K562 (cell line): ENCODE measurements at regions not wholly inside any gene's neighbourhood (a gene's known extent, or its start where the extent isn't known, plus 50 kb on each side); places are given as distances from the start of the nearest gene placed in this dataset.

Experiments
- ATAC-seq: fragments of 200-7000 bp; cut with Tn5 transposase; 3 replicates; pipeline ENCODE4 v1.9.1; 2020; ENCODE audit warnings: moderate library complexity
- BruUV-seq: library from RNA; stranded (reverse); fragments of 400-500 nt; replicated peaks from 2 replicates; lab custom pipeline; 2021; lab: Mats Ljungman, UMichigan
- CTCF ChIA-PET: fragments of 300-600 bp; formaldehyde crosslinking; extraction: SDS; loops from one replicate; lab custom pipeline; 2021; ENCODE audit warnings: low intra/inter-chr PET ratio; lab: Yijun Ruan, JAX
- POLR2A ChIA-PET: fragments of 300-600, 350-650 bp; sonication (Branson Sonifier 250); formaldehyde crosslinking; extraction: SDS; loops from one replicate; lab custom pipeline; 2021; ENCODE audit warnings: antibody characterized with exemption, inconsistent platforms; lab: Yijun Ruan, JAX
- DNase-seq, 4 experiments: peaks; one replicate each; pipeline versions ENCODE4 v3.0.0 to v3.0.0-alpha.2; 2011 to 2018; ENCODE audit warnings: low spot score in 3 of 4, mixed read lengths in 3 of 4; ENCODE audit errors: extremely low read depth in 1 of 4
- FAIRE-seq: peaks from 2 replicates; lab custom pipeline; 2011; peaks lifted over from hg19 to GRCh38; lab: Jason Lieb, UNC
- H2AFZ ChIP-seq: 2 replicates; pipeline ENCODE4 v1.6.0; 2011; ENCODE audit warnings: low read depth, low read length, control low read depth, inconsistent platforms
- H3K27ac ChIP-seq: fragments of 200-600 bp; 3 replicates; pipeline ENCODE4 v1.8.0; 2011; ENCODE audit warnings: low read depth, mild to moderate bottlenecking, control low read depth, inconsistent platforms, low read length, moderate library complexity, mixed read lengths; ENCODE audit errors: extremely low read depth
- H3K27me3 ChIP-seq, 2 experiments: fragments of 300-600 bp in 1 of 2; 2 replicates in 1 of 2; 3 replicates in 1 of 2; pipeline versions ENCODE4 v1.6.0 to v1.8.0; 2011; ENCODE audit warnings: inconsistent platforms in 2 of 2, low read length in 2 of 2, mild to moderate bottlenecking in 1 of 2, mixed read lengths in 1 of 2, moderate library complexity in 1 of 2; ENCODE audit not compliant: control insufficient read depth in 2 of 2, insufficient read depth in 2 of 2
- H3K36me3 ChIP-seq: fragments of 300-600 bp; 3 replicates; pipeline ENCODE4 v1.8.0; 2011; ENCODE audit warnings: mild to moderate bottlenecking, low read length, inconsistent platforms; ENCODE audit not compliant: control insufficient read depth, insufficient read depth
- H3K4me1 ChIP-seq, 2 experiments: fragments of 200-600 bp in 1 of 2; replicated peaks in 1 of 2; 2 replicates in 1 of 2; 3 replicates in 1 of 2; pipeline versions ENCODE4 v1.5.1 to v1.8.0; 2011; ENCODE audit warnings: inconsistent platforms in 2 of 2, low read length in 2 of 2, mild to moderate bottlenecking in 1 of 2, mixed read lengths in 1 of 2, moderate library complexity in 1 of 2; ENCODE audit not compliant: control insufficient read depth in 2 of 2, insufficient read depth in 2 of 2
- H3K4me2 ChIP-seq: 2 replicates; pipeline ENCODE4 v1.6.1; 2011; ENCODE audit warnings: low read length, control low read depth, inconsistent platforms, mixed read lengths; ENCODE audit not compliant: insufficient read depth
- H3K4me3 ChIP-seq: fragments of 200-600 bp; sonication (generic), shearing (Covaris generic); 2 replicates; pipeline ENCODE4 v1.5.1; 2016; ENCODE audit warnings: control low read depth, inconsistent platforms
- H3K79me2 ChIP-seq: fragments of 200-600 bp; 3 replicates; pipeline ENCODE4 v1.8.0; 2011; ENCODE audit warnings: low read length, inconsistent platforms; ENCODE audit not compliant: control insufficient read depth, insufficient read depth
- H3K9ac ChIP-seq, 2 experiments: 2 replicates each; pipeline versions ENCODE4 v1.6.0 to v1.6.1; 2011; ENCODE audit warnings: low read depth in 2 of 2, low read length in 2 of 2, control low read depth in 1 of 2, inconsistent platforms in 1 of 2, mild to moderate bottlenecking in 1 of 2, mixed read lengths in 1 of 2; ENCODE audit not compliant: insufficient read depth in 1 of 2
- H3K9me1 ChIP-seq: one replicate; pipeline ENCODE4 v1.6.0; 2011; ENCODE audit warnings: inconsistent platforms, mild to moderate bottlenecking, low read length, moderate library complexity; ENCODE audit not compliant: control insufficient read depth, insufficient read depth
- H3K9me3 ChIP-seq: replicated peaks from 2 replicates; pipeline ENCODE4 v1.5.1; 2011; ENCODE audit warnings: low read depth, low read length, inconsistent platforms; ENCODE audit not compliant: control insufficient read depth, insufficient read depth
- H4K20me1 ChIP-seq: replicated peaks from 2 replicates; pipeline ENCODE4 v1.6.1; 2011; ENCODE audit warnings: low read length, inconsistent platforms, mixed read lengths; ENCODE audit not compliant: control insufficient read depth, insufficient read depth
- ARID1B ChIP-seq: fragments of 450-650 bp; IDR thresholded peaks from 2 replicates; pipeline ENCODE4 v1.6.1; 2016; ENCODE audit warnings: antibody characterized with exemption, mild to moderate bottlenecking, inconsistent platforms
- ELF4 ChIP-seq: fragments of 450-650 bp; formaldehyde crosslinking; IDR thresholded peaks from 2 replicates; pipeline ENCODE4 v1.4.0; 2022; ENCODE audit warnings: missing genetic modification characterization
- ETS2 ChIP-seq: IDR thresholded peaks from 2 replicates; pipeline ENCODE4 v1.6.1; 2016; ENCODE audit warnings: borderline replicate concordance, missing genetic modification characterization, mild to moderate bottlenecking, moderate library complexity, missing compliant biosample characterization; ENCODE audit not compliant: poor library complexity, severe bottlenecking
- KAT7 ChIP-seq: sonication (generic); formaldehyde crosslinking; IDR thresholded peaks from 2 replicates; pipeline ENCODE4 v1.8.0; 2022; ENCODE audit warnings: missing genetic modification reagents, mild to moderate bottlenecking, borderline replicate concordance
- PHB2 ChIP-seq: fragments of 450-650 bp; IDR thresholded peaks from 2 replicates; pipeline ENCODE4 v1.6.1; 2017; ENCODE audit warnings: low read depth
- SRSF9 ChIP-seq: fragments of 200-400 bp; formaldehyde crosslinking; IDR thresholded peaks from 2 replicates; pipeline ENCODE4 v1.6.1; 2017; ENCODE audit warnings: low read depth, low read length, borderline replicate concordance
- TFE3 ChIP-seq: fragments of 450-650 bp; formaldehyde crosslinking; IDR thresholded peaks from 2 replicates; pipeline ENCODE4 v1.4.0; 2020; ENCODE audit warnings: mild to moderate bottlenecking, mixed read lengths
- ZNF449 ChIP-seq: fragments of 250-450 bp; sonication (Bioruptor Pico); IDR thresholded peaks from 2 replicates; pipeline ENCODE4 v1.8.0; 2022; ENCODE audit warnings: moderate library complexity, mild to moderate bottlenecking, inconsistent platforms
- WGBS: fragments of 100-300 bp; shearing (Covaris generic); methylation state at CpG from one replicate; pipeline ENCODE4 v1.1.6; 2016; ENCODE audit warnings: low coverage, mixed read lengths; ENCODE audit not compliant: insufficient coverage; ENCODE audit errors: missing lambda C conversion rate; 5-methylcytosine and 5-hydroxymethylcytosine counted together
- in situ Hi-C: fragments of 300-500 bp; cut with MboI; formaldehyde crosslinking; loops from 4 replicates; pipeline ENCODE4 v1.15.0; 2018; ENCODE audit warnings: inconsistent platforms, mixed read lengths
- intact Hi-C: fragments of 100-400 bp; cut with micrococcal nuclease; formaldehyde crosslinking; loops from 2 replicates; pipeline ENCODE4 v1.14.2; 2022

- Histone ChIP-seq H3K9ac (no peak overlapping the region), H3K27me3 (no peaks in the 10 kb centered on the region), H3K27ac (no peak overlapping the region), H3K36me3 (no peaks in the 10 kb centered on the region), H3K9me1 (no peaks in the 10 kb centered on the region), H4K20me1 (no peaks in the 10 kb centered on the region), H3K4me3 (no peak overlapping the region), H3K4me2 (no peak overlapping the region), H3K79me2 (no peaks in the 10 kb centered on the region), H2AFZ (no peak overlapping the region)
- no TSS peak for BruUV-seq
- intact Hi-C loops: no loop called here
- no peak for FAIRE-seq
- POLR2A ChIA-PET: interaction anchor here (0.9 kb wide), 1 partner anchor 9 kb away, joined by 3 read pairs; no protein-coding TSS in a partner anchor
- WGBS: 32% methylated on average over 5 of the region's 5 CpGs
- TF ChIP-seq TFE3 (CRISPR knock-in tag) (no peak), SRSF9 (no peak), ELF4 (no peak), ETS2 (tag) (no peak), KAT7 (CRISPR knock-in tag) (no peak), ARID1B (no peak), PHB2 (no peak), ZNF449 (CRISPR knock-in tag) (no peak)
- TF ChIP-seq, all 486 proteins: peak for 0
- in situ Hi-C loops: no loop called here
- Histone ChIP-seq H3K9me3 (no peaks in the 10 kb centered on the region), H3K4me1 (no peaks in the 10 kb centered on the region)
- ATAC-seq: no peak
- CTCF ChIA-PET: no interaction called here
- no peak for DNase-seq
These were observed 339.5 kb upstream of the ISL1 start for GRCh38 chr5:51043745-51044144.
